Stimulated activated CD4-positive, alpha-beta T cell treated with anti-CD3 and anti-CD28 coated beads, Interleukin-12 subunit alpha, Interleukin-12 subunit beta, amount 100 ng/mL, for 48 hours (primary cell): ENCODE measurements at regions not wholly inside any gene's neighbourhood (a gene's known extent, or its start where the extent isn't known, plus 50 kb on each side); places are given as distances from the start of the nearest gene placed in this dataset.
"Not testable (repeated sequence)": the region's sequence is repeated elsewhere in the genome, so short reads cannot be mapped to it uniquely, and the experiment has no call there.

Experiments used
- DNase-seq, 3 donors: peaks; one replicate each; pipeline ENCODE4 v3.0.0-alpha.2; 2020; ENCODE audit warnings: low read depth in 2 of 3, low spot score in 1 of 3

- DNase-seq: not testable (repeated sequence)
These were observed 160.2 kb upstream of the DYRK2 start for GRCh38 chr12:67488349-67488748.

- DNase-seq: no peak
These were observed 159.5 kb upstream of the DYRK2 start for GRCh38 chr12:67489007-67489406.

DNA sequence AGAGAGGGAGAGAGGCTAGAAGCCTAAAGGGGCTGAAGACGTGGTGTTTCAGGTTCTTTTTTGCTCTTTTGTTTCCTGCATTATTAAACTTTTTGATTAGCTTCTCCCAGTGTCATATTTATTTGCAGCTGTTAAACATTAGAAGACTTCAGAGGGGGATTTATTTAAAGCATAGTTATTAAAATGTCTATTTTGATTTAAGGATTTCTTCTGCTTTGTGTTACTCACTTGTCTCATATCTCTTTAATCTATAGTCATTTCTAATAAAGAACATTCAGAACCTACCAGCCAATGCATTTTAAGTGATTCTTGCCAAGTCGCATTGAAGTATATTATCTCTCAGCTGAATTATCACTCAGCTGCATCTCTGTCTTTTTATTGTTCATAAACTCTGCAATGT, 152.0 kb upstream of the DYRK2 start:
- no peak for DNase-seq

GRCh38 chr12:67498991-67499390, 149.6 kb upstream of the DYRK2 start:
- DNase-seq: no peak

- DNase-seq: no peak
These were observed 147.2 kb upstream of the DYRK2 start for GRCh38 chr12:67501362-67501761.

- DNase-seq: no peak
These were observed 144.5 kb upstream of the DYRK2 start for GRCh38 chr12:67504026-67504425.

DNA sequence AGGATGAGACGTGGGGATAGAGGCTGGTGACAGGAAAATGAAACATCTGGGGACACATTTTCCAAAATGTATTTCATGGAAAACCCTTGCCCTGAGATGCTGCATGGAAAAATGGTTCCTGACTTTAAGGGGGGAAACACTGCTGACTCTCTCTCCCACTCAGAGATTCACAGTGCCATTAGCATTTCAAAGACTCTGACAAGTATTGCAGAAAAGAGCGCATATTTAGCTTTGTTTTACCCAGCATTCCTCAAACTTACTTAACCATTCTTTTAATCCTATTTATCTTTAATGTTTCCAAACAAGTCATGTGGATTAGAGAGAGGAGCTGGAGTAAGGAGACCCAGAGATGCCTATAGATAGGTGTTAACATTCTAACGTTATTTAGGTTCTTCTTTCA, 141.8 kb upstream of the DYRK2 start:
- DNase-seq: no peak

- DNase-seq: no peak
These were observed 139.7 kb upstream of the DYRK2 start for GRCh38 chr12:67508830-67509229.

DNA sequence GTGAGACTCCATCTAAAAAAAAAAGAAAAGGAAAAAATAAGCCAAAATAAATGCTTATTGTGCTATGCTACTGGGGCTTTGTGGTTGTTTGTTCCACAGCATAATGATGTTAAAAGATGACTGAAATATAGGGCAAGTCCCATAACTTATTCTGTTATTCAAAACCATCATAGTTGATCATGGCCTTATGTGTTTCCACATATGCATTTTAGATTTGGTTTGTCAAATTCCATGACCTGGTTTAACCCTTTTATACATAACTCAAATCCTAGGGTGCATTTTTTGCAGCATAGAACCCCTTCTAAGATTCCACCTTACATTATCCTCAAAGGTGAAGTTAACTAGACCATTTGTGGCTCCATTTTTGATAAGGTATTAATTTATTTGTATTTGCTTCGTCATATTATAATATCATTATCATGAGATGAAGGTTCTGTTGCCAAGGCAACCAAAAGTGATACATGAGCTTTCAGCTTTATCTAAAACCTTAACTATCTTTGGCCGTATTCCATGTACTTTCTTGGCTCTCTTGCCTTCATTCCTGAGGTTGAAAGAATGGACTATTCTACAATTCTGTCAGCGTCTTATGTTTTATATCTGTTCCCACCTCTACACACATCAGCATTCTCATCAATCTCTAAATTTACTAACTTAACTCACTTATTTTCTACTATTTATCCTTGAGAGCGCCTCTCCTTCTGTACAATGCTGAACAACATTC, 138.7 kb upstream of the DYRK2 start:
- DNase-seq: no peak

GRCh38 chr12:67512061-67512460, 136.5 kb upstream of the DYRK2 start:
- DNase-seq: no peak

GRCh38 chr12:67514502-67514901, 134.0 kb upstream of the DYRK2 start:
- no peak for DNase-seq

- no peak for DNase-seq
These were observed 132.7 kb upstream of the DYRK2 start for GRCh38 chr12:67515679-67516340.

GRCh38 chr12:67517181-67517887, 131.2 kb upstream of the DYRK2 start:
- DNase-seq: no peak

DNA sequence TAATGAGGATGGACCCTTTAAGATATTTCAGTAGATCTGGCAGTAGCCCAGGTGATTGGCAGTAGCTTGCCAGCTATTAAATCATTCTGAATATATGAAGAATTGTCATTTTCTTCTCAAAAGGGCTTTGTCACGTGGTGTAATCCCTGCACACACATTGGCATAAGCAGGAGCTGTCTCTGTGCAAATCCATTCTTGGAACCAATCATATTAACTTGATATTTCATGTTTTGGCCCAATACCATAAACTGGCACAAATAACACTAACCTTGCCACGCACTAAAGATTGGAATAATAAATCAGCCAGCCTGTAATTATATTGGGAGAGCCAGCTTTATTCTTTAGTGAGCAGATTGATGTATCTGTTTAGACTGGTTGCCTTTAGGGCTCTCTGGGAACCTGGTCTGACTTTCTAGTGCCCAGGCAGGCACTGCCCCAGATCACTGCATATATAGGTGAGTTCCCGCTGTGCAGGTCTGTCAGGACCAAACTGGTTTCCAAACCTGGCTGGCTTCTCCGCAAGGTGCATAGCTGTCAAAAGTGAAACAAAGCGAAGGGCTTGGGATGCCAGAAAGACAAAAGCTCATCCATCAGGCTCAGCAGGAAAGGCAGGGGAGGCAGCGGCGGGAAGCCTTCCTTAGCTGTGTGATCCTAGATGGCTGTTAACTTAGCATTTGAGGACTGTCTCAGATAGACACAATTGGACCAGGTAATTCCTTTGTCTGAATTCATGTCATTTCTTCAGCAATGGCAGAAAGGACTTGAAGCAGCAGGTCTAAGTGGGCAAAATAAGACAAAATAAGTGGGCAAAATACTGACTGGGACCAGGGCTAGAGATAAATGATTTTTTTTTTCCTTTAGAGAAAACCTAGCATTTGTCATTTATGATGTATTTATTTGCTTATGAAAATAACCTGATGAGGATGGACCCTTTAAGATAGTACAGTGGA, 128.8 kb upstream of the DYRK2 start:
- no peak for DNase-seq

DNA sequence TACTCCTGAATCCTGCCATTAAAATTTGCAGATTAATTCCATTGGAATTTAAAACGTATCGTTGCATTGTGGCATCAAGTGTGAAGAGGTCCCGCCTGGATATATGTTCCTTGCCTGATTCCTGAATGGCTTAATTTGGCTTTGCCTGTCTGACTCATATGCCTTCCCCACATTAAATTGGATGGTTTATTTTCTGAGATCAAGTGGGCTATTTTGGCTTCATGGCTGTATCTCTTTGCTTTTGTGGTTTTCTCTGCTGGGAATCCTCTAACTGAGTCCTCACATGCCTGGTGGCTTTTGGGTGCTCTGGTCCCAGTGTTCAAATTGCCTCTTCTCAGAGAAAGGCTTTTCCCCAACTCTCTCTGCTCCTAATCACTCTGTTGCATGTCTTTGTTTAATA, 127.9 kb upstream of the DYRK2 start:
- DNase-seq: no peak

DNA sequence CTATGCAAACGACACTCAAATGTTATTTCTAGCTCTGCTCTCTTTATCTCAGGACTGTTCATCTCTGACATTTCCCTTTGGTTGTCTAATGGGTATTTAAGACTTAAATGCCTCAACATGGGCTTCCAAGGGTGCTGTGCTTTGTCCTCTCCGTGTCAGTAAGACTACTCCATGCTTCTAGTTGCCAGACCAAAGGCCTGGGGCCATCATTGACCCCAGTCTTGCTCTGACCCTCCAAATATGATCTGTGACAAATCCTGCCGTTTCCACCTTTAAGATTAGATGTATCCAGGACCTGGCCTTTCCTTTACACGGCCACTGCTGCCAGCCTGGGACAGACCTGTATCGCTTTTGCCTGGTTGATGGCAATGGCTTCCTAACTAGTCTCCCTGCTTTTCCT, 126.3 kb upstream of the DYRK2 start:
- DNase-seq: no peak

- no peak for DNase-seq
These were observed 125.0 kb upstream of the DYRK2 start for GRCh38 chr12:67523538-67523937.

- no peak for DNase-seq
These were observed 123.5 kb upstream of the DYRK2 start for GRCh38 chr12:67524861-67525616.

DNA sequence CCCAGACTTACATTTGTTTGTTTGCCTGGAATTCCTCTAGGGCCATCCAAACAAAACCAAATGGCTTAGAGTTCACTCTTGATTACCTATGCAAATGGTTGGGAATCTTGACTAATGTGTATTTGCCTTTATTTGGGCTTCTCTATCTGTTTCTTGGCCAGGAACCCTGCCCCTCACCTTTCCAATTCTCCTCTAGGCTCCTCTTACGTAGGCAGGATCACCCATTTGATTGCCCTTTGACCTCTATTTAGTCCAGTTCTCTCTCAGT, 123.0 kb upstream of the DYRK2 start:
- no peak for DNase-seq

GRCh38 chr12:67526129-67526528, 122.4 kb upstream of the DYRK2 start:
- no peak for DNase-seq

DNA sequence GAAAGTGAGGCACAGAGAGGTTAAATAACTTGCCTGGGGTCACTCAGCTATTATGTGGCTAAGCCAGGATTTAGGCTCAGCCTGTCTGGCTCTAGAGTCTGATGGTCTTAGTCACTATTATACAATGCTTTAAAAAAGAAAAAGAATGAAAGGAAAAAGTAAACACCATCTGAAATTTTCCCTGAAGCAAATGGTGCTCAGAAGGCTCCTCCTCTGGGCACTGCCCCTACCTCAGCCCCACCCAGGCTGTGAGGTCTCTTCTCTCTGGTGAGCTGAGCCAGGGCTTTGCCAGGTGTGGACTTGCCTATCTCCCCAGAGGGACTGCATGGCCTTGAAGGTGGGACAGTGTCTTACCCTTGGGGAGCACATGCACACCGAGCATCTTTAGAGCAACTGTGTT, 117.5 kb upstream of the DYRK2 start:
- DNase-seq: no peak
